Endothelial cell (in vitro differentiated cells): ENCODE measurements at regions not wholly inside any gene's neighbourhood (a gene's known extent, or its start where the extent isn't known, plus 50 kb on each side); places are given as distances from the start of the nearest gene placed in this dataset.

Source experiments
- DNase-seq: peaks from one replicate; pipeline ENCODE4 v3.0.0; 2021; ENCODE audit warnings: low spot score
- H3K27ac Mint-ChIP-seq: one replicate; pipeline ENCODE4 v1.8.0; 2021; ENCODE audit warnings: mixed read lengths, inconsistent platforms; ENCODE audit not compliant: unreplicated experiment
- H3K27me3 Mint-ChIP-seq: one replicate; pipeline ENCODE4 v1.8.0; 2021; ENCODE audit warnings: mild to moderate bottlenecking, moderate library complexity, mixed read lengths, inconsistent platforms; ENCODE audit not compliant: unreplicated experiment
- H3K36me3 Mint-ChIP-seq: one replicate; pipeline ENCODE4 v1.8.0; 2021; ENCODE audit warnings: mild to moderate bottlenecking, low read depth, mixed read lengths, inconsistent platforms; ENCODE audit not compliant: unreplicated experiment
- H3K4me1 Mint-ChIP-seq: one replicate; pipeline ENCODE4 v1.8.0; 2021; ENCODE audit warnings: mild to moderate bottlenecking, mixed read lengths, inconsistent platforms; ENCODE audit not compliant: unreplicated experiment
- H3K4me3 Mint-ChIP-seq: one replicate; pipeline ENCODE4 v1.8.0; 2021; ENCODE audit warnings: mild to moderate bottlenecking, mixed read lengths, inconsistent platforms; ENCODE audit not compliant: unreplicated experiment
- H3K9me3 Mint-ChIP-seq: one replicate; pipeline ENCODE4 v1.8.0; 2021; ENCODE audit warnings: mixed read lengths, inconsistent platforms; ENCODE audit not compliant: unreplicated experiment
- TF ChIP-seq, protein P1 (sequence below): fragments of 200-600 bp; sonication (generic); IDR thresholded peaks from one replicate; pipeline ENCODE4 v1.5.0; 2021; ENCODE audit warnings: antibody characterized with exemption; ENCODE audit not compliant: unreplicated experiment

DNA sequence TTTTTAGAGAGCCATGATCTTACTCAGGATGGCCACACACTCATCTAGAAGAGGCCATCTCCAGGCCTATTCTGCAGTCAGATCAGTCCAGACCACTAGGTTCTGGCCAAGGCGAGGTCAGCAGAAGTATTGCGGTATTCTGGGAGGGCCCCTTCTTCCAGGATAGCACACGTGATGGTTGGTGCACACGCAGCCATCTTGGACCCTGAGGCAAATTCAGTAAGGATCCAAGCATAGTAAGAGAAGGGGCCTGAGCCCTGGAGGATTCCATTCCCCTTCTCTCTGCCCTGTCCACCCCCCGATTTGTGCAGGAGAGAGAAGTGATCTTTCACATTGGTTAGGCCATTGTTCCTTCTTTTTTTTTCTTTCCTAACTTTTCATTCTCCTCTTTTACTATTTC lies 957.9 kb downstream of the BRD1 start:
- no peaks in the 10 kb centered on the region for H3K36me3 Mint-ChIP-seq
- no peak overlapping the region for H3K27ac Mint-ChIP-seq
- no peak for DNase-seq
- no peaks in the 10 kb centered on the region for H3K9me3 Mint-ChIP-seq
- no peak overlapping the region for H3K4me3 Mint-ChIP-seq
- H3K4me1 Mint-ChIP-seq: no peaks in the 10 kb centered on the region
- H3K27me3 Mint-ChIP-seq: peaks cover 2% of the 10 kb centered on the region
- TF ChIP-seq, protein P1, sequence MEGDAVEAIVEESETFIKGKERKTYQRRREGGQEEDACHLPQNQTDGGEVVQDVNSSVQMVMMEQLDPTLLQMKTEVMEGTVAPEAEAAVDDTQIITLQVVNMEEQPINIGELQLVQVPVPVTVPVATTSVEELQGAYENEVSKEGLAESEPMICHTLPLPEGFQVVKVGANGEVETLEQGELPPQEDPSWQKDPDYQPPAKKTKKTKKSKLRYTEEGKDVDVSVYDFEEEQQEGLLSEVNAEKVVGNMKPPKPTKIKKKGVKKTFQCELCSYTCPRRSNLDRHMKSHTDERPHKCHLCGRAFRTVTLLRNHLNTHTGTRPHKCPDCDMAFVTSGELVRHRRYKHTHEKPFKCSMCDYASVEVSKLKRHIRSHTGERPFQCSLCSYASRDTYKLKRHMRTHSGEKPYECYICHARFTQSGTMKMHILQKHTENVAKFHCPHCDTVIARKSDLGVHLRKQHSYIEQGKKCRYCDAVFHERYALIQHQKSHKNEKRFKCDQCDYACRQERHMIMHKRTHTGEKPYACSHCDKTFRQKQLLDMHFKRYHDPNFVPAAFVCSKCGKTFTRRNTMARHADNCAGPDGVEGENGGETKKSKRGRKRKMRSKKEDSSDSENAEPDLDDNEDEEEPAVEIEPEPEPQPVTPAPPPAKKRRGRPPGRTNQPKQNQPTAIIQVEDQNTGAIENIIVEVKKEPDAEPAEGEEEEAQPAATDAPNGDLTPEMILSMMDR: no peak

DNA sequence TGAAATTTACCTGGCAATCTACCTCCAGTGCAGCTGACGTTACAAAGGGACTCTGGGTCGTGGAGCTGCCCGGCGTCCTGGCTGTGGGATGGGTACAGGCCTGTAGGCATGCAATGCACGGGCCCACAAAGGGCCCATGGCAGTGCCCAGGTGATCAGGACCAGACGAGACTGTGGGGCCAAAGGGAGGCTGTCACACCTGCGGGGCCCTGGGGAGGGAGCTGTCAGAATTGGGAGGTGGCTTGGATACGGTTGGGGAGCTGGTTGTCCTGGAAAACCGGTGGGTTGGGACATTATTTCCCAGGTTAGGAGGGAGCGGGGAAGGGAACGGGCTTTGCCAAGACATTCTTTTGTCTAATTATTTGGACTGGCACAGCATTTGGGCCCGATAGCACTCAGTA lies 958.5 kb downstream of the BRD1 start:
- Mint-ChIP-seq H3K36me3 (no peaks in the 10 kb centered on the region), H3K27ac (no peak overlapping the region), H3K9me3 (no peaks in the 10 kb centered on the region), H3K27me3 (peaks cover 2% of the 10 kb centered on the region), H3K4me1 (no peaks in the 10 kb centered on the region), H3K4me3 (no peak overlapping the region)
- DNase-seq: no peak
- TF ChIP-seq, protein P1: no peak

DNA sequence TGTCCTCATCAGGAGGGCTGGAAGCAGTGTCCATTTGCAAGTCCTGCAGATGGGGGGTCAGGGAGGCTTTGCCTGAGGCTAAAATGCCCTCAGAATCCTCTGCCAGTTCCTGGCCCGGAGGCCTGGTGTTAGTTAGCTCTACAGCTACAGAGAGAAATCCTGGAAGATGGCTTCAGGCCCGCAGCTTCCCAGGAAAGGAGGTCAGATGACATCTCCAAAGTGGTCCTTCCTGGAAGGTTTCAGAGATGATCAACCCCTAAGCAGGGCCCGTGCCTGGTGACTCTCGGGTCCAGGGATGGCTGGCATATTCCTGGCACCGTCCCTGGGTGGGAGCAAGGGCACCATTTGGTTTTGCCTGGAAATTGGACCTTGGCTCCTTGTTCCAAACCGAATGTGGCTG lies 959.1 kb downstream of the BRD1 start:
- TF ChIP-seq, protein P1: no peak
- H3K36me3 Mint-ChIP-seq: no peaks in the 10 kb centered on the region
- H3K4me1 Mint-ChIP-seq: no peaks in the 10 kb centered on the region
- H3K4me3 Mint-ChIP-seq: no peak overlapping the region
- DNase-seq: no peak
- no peaks in the 10 kb centered on the region for H3K9me3 Mint-ChIP-seq
- no peak overlapping the region for H3K27ac Mint-ChIP-seq
- H3K27me3 Mint-ChIP-seq: peaks cover 2% of the 10 kb centered on the region

DNA sequence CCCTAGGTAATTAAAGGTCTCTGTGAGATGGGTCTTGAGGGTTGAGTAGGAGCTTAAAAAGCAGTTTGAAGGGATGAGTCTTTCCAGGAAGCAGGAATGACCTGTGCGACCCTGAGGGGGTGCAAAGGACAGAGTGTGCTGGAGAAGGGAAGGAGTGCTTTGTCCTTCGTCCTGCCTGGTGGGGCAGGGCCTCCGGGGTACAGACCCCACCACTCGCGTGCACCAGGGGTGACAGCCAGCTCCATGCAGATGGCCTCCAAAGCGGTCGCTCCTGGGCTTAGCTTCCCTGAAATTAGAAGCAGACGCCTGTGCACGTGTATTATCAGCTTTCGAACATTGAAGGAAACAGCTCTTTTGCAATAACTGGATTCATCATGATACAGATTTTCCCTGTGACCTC lies 959.8 kb downstream of the BRD1 start:
- no peak for DNase-seq
- H3K4me1 Mint-ChIP-seq: no peaks in the 10 kb centered on the region
- peaks cover 2% of the 10 kb centered on the region for H3K27me3 Mint-ChIP-seq
- no peak overlapping the region for H3K27ac Mint-ChIP-seq
- no peaks in the 10 kb centered on the region for H3K9me3 Mint-ChIP-seq
- H3K4me3 Mint-ChIP-seq: no peak overlapping the region
- TF ChIP-seq, protein P1: no peak
- H3K36me3 Mint-ChIP-seq: no peaks in the 10 kb centered on the region

DNA sequence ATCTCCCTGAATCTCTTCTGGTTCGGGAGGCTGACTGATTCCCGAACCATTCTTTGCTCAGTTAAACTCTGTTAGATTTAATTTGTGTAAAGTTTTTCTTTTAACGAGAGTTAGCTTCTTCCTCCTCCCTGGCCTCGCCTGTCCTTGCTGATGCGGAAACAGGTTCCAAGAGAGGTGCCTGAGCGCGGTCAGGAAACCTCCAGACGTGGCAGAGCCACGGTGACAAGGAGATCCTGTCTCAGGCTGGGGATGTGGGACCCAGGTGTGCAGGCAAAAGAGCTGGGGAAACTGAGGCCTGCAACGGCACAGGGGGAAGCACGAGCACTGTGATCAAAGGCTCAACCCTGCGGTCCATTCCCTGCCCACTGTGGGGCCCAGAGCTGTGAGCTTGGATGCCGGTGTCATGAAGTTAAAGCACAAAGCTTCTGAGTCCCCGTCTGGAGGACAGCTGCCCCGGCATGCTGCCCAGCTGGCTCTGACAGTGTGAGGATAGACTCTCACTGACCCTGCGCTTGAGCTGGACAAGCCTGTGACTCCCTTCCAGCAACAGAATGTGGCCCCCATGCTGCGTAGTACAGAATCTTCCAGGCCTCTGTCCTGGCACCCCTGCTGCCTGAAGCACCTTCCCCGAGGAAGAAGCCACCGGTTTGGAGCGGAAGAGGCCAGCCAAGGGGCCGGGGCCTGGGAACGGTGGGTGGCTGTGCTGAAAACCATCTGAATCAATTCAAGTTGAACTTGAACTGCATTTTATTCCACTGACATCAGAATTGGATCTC lies 960.6 kb downstream of the BRD1 start:
- Mint-ChIP-seq H3K36me3 (no peaks in the 10 kb centered on the region), H3K4me1 (no peaks in the 10 kb centered on the region), H3K9me3 (no peaks in the 10 kb centered on the region), H3K4me3 (no peak overlapping the region), H3K27ac (no peak overlapping the region), H3K27me3 (peaks cover 2% of the 10 kb centered on the region)
- TF ChIP-seq, protein P1: no peak
- no peak for DNase-seq
